Stimulated activated naive CD4-positive, alpha-beta T cell treated with Interleukin-2 at 50 U/mL for 16 hours (primary cell): ENCODE measurements at regions not wholly inside any gene's neighbourhood (a gene's known extent, or its start where the extent isn't known, plus 50 kb on each side); places are given as distances from the start of the nearest gene placed in this dataset.

Experiments used
- DNase-seq: peaks from one replicate; lab custom pipeline; 2025; lab: John Stamatoyannopoulos, UW

DNA sequence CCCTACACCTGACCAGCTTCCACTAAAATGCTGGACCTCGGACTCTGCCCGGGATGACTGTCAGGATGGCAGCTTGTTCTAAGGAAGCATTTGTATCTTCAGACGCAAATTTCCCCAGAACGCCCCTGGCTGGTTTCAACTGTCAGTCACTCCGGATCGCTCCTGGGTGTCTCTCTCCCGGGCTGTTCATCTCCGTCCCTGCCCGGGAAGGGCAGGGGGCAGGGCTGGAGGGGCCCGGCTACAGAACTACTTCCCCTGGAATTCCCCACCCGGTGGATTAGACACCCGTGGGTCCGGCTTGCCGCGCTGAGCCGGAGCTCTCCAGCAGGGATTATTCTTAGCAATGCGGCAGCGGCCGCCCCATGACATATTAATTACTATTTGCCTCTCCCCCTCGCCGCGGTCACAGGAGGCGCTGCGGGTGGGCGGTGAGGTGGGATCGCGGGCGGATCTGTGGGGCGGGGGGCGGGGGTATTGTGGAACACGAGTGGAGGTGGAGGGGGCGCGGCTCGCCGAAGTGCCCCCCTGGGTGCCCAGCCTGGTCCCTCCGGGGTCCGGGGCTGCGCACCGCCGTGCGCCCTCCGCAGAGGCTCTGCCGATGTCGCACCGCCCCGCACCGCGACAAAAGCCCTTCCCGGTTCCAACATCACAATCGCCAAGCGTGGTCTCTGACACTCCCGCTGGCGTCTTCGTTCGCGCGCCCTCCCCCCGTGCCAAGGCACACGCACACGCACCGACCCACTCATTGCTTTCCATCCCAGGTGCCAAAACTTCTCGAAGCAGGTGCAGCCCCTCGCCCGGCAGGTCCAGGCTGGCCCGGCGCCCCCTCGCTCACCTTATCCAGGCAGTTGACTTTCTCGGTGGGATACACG, 276.1 kb upstream of the NEBL start:
- no peak for DNase-seq

DNA sequence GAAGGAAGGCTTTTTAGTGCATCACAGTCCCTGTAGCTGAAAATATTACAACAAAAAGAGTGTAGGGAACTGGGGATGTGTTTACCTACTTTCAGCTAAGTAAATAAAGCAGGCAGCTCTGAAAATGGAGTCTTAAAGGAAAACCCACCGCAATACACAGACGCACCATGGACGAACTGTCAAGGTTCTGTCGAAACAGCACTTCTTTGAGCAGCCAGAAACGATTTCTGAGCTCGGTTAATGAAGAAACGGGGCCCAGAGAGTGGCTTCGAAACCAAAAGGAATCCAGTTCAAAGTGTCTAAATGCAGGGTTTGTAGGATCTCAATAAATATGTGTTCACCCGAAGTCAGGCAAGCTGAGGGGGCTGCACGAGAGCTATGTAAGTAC, 275.4 kb upstream of the NEBL start:
- DNase-seq = no peak

DNA sequence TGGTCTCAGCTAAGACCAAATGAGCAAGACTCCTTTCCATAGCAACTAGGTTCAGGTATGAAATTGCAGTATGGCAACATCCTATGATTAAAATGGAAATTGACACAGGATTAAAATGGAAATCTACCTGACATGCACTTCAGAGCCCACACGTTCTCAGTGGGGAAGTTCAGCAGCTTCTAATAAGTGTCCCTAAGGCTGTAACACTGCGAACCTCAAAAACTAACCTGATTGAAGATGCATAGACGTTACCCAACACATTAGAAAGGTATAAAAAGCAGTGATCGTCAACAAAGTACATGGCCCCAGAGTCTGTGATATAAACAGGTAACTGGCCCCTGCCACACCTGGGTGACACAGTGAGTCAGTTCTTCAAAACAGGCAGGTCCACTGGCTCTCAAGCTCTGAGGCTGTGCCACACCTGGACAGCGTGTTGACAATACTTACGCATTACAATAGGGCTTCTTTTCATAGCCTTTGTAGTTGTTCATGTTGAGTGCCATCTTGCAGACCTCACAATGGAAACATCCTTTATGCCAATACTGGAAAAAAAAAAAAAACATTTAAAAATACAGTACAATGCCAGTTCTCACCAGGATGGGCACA, 274.9 kb upstream of the NEBL start:
- DNase-seq = no peak

DNA sequence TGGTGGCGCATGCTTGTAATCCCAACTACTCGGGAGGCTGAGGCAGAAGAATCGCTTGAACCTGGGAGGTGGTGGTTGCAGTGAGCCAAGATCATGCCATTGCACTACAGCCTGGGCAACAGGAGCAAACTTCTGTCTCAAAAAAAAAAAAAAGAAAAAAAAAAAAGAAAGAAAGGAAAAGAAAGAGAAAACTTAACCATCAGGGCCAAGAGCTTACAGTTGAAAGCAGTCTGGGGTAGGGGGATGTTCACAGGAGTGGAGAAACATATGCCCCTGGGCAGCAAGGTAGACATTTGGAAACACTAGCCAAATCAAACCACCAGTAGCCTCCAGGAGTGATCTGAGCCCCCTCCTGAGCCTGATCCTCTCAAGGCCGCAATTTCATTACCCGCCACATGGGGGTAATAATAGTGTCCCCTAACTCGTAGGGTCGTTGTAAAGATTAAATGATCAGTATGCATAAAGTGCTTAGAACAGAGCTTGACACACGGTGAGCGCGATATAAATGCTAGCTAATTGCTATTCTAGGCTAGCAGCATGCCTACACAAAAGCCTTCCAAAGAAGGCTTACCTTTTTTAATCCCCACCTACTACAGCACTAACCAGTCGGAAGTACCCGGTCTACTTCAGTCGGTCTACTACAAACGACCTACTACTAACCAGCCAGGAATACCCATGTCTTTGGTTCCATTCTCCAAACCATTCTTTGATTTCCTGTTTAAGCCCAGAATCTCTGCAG, 274.3 kb upstream of the NEBL start:
- DNase-seq = no peak

DNA sequence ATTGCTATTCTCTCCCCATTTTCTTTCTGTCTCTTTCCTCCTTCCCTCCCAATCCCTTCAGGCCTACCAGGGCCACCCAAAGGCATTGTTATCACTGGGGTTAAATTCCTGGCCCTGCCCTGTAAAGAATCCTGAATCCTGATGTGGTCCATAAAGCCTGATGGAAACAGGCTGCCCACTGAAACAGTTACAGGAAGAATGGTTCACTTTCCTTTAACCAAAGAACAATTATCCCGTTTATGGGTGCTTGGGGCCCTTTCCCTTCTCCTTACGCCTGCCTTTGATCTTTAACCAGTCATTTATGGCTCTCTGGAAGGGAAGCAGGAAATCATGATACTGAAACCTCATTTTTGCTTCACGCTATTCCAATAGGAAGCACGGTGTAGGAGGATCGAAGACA, 273.1 kb upstream of the NEBL start:
- DNase-seq = no peak

DNA sequence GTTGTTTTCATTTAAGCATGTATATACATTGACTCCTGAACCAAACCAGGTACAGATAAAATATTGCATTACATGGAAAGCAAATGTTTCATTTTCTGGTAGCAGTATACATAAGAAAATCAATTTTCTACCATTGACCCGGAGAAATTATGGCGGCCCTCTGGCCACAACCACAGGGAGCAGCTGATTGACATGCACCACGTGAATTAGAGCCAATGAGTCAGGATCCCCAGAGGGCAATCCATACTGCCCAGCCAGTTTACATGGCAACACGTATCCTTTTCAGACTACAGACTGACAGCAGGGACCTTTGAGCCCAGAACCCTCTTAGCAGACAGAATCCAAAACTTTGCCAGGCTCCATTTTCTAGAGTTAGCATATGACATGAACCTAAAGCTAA, 272.2 kb upstream of the NEBL start:
- no peak for DNase-seq

DNA sequence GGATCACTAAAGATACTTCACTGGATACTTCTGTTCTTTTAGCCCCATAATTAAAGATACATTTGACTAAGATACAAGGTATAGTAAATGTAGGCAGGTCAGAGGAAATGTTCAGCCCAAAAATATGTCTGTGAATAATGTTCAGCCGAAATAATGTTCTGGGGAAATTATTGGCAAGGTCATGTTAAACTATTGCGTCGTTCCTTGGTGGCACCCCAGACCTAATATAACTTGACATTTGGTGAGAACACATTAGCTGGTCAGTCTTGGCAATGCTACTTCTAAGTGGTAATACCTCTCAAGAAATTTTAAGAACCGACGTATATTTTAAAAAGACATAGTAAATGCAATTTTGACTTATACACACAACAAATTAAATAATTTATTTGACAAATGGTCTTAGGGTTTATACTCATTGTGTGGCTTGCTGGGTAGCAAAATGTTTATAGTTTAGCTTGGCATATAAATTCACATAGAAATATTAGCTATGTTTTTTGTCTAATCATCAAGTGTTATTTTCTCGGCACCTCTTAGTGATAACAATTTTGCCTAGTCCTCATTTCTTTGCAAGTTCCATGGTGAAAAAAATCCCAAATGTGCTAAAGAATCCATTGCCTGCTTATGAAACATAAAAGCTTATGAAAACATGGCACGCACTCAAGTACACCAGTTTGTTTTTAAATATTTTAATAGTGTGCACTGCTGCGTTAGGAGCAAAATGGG, 270.3 kb upstream of the NEBL start:
- DNase-seq = no peak

DNA sequence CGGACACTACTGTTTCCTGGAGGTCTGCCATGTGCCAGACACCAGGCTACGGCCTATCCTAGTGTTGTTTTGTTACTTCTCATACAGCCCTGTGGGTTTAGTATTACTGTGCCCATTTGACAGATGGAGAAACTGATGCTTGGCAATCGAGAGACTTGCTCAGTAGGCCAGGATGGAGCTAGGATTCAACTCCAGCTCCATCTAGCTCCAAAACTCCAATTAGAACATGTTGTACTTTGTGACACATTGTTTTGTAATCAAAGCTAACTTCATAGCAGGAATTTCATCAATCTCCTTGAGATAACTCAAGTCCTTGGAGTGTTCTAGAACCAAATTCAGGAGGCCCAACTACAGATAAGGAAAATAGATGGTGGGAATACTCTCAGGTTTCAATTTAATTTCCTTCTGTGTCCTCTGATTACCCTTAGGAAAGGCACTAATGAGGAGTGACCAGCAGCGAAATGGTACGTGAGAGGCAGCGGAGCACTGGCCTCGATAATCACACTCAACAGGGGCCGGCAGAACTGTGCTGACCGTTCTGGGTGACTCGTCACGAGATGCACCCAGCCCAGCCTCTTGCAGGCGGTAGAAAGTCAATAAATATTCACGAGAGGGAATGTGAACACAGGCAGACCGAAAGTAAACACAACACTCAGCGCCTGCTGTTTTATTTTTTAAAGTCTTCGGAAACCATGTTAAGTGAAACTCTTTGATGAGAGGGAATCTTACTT, 269.6 kb upstream of the NEBL start:
- no peak for DNase-seq

DNA sequence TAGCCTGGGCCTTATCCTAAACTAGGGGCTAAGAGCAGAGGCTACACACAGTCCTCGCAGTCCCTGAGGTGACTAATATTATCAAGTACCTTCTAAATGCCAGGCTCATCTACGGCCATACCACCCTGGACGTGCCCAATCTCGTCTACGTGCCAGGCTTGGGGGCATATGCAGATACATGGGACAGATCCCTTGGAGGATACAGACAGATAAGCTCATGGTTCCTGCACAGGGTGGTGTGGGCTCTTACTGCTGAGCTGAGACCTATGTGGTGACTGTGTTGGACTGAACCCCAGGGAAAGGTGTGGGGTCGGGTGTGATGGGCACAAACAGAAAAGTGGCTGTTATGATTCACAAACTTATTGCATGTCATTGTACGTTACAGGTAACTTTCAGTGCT, 268.4 kb upstream of the NEBL start:
- DNase-seq = no peak

DNA sequence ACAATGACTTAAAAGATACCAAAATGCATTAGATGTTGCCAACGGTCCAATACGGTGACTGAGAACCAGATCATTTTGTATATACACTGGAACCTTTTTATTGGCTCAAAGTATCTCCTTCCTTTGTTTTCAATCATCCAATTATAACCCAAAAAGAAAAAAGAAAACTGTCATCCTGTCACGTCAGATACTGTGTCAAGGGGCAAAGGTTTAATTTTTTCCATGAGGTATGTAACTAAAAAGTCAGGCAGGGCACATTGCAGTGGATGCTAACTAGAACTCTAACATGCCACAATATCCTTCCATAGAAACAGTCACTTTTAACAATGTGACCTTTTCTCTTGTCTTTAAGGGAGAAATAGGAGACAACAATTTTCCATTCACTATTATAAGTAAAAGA, 267.6 kb upstream of the NEBL start:
- DNase-seq = no peak

DNA sequence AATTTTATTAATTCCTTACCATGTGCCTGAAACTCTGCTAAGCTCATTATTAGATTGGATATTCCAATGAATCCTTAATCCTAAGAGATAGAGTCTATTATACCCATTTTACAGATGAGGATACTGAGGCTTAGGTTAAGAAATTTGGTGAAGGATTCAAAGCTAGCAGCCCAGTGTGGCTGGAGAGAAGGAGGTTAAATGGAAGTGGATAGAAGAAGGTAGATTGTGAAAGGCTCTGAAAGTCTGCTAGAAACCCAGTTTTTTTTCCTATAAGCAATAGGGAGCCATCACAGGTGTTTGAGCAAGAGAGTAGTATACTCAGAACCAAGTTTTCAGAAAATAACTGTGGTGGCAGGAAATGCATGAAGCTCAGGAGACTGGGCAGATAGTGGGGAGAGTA, 265.8 kb upstream of the NEBL start:
- no peak for DNase-seq

DNA sequence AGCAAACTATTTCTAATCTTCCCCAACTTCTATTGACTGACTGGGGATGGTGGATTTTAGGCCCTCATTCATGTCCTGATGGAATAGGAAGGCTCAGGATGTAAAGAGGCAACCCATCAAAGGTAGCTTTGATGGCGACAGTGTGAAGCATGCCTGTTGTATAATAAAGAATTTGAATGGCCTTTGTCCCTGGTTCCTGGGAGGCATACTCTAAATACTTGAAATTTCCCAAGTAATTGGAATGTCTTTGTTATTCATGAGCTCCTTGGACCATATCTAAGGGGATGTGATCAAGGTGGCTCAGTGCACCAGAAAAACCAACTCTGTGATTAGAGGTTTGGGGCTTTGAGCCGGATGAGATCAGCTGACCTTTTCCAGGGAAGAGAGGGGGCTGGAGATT, 264.5 kb upstream of the NEBL start:
- DNase-seq = no peak

DNA sequence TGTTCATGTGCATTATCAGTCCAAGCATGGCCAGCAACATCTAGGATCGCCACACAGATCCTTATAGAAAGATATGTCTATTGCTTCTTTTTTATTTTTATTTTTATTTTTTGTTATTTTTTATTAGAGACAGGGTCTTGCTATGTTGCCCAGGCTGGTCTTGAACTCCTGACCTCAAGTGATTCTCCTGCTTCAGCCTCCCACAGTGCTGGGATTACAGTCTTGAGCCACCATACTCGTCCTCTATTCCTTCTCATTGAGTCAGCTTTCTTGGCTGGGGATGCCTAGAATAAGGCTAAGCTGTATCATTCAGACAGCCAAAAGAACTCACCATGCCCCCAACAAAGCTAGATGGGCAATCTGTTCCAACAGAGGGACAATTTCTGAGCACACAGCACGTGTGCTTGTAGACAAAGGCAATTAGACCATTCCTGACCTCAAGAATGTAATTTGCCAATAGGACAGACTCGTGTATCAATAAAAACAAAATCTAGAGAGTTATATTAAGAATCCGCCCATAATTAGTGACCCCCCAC, 264.0 kb upstream of the NEBL start:
- no peak for DNase-seq

DNA sequence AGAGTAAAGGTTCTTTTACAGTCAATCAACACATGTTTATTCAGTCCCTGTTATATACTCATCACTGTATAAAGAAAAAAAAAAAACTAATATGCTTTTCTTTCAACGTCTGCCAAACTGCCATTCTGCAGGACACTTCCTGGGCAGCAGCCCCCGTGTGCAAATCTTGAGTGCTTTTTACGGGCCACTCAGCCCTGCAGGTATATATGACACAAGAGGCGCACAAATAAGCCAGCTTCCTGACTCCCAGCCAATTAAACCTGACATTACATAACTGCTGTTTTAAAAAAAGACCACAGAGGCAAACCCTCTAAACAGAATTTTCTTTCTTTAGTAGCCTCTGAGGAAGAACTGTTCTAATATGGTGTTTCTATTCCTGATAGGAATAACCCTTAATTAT, 263.0 kb upstream of the NEBL start:
- DNase-seq = no peak

DNA sequence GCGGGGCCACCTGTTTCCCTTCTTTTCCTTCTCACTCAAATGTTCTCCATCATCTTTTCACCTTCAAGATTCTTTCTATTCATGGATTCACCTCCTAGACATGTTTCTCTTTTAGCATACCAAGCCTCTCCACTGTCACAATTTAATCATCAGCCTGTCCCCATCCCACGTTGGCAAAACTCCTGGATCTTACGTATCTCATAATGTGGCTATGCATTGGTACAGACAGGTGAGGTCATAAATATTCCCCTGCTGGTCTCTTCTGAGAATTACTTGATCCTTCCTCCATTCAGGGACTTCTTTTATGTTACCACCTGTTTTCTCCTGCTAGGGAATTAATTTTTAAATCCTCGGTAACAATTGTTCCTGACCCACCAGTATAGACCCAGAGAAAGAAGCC, 262.6 kb upstream of the NEBL start:
- no peak for DNase-seq

DNA sequence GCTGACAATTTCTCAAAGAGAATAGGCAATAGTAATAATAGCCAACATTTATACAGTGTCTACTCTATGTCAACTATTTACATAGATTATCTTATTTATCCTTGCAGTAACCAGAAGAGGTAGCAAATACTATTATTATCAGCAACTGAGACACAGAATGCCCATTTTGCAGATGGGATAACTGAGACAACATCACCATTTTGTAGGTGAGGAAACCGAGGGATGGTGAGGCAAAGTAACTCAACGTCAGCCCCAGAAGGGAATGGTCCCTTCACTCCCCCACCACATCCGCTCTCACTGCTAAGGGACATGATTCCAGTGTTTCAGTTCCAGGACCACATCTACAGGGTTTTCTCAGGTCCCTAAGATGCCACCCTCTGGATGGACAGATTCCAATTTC, 261.2 kb upstream of the NEBL start:
- DNase-seq = no peak

DNA sequence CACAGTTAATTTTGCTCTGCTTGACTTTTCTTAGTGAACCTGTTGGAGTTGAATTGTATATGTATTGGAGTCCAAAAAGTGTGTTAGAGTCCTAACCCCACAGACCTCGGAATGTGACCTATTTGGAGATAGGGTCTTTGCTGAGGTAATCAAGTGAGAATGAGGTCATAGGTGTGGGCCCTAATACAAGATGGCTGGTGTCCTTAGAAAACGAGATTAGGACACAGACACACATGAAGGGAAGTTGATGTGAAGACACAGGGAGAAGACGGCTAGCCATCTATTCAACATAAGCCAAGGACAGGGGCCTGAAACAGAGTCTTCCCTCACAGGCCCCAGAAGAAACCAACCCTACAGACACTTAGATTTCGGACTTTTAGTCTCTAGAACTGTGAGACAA, 260.6 kb upstream of the NEBL start:
- no peak for DNase-seq

DNA sequence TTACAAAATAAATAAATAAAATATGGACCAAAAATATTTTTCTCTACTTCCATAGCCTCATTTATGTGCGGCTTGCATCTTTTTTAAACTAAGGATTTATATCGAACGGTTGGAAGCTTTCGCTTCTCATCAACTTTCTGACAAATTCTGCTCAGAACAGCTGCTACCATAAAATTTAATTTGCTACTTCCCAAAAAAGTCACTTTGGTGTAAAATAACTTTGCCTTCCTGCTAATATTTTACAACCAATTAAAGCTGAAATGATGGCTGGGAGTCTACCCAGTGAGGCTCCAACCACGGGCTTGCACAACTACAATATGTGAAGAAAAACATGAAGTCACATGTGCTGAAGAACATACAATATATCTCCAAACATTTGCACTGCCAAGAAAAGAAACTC, 253.1 kb upstream of the NEBL start:
- DNase-seq = no peak

DNA sequence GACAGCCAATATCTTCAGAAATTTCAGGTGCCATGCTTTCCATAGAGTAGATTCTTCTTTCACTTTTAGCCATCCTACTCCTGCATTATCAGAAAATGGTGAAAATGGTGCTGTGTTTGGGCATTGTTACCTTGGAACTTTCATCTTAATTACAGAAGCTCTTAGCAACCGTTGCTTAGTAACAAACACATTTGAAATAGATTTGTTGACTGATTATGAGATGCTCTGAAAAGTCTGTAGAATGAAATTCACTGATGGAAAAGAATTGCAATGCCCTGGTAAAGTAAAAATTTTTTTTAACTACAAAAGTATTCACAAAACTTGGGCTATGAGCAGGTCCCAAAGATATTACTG, 249.3 kb upstream of the NEBL start:
- no peak for DNase-seq

DNA sequence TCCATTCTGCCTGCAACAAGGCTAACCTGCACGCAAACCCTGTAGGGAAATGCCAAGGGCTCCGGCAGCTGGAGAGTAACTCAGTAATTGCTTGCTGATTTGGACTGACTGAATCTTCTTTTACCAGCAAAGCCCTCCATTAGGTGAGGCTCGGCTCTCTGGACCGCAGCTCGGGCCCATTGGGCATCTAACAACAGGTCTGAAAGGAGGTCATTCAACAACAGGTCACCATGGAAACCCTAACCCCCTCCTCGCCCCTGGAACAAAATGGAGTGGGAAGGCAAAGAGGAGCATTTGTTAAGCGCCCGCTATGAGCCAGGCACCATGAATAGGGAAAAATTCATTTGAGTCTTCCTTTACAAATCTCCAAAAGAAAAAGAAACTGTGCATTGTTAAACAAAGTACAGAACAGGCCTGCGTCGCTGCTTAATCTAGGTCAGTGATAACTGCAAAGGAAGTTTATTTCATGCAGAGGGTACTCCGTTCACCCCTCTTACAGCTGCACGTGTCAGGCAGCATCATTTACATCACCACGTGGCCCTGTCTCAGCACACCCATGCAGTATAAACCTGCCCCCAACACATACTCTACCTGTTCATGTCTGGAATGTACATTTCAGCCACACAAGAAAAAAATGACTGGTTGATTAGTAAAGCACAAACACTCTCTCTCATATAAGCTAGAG, 248.8 kb upstream of the NEBL start:
- no peak for DNase-seq

DNA sequence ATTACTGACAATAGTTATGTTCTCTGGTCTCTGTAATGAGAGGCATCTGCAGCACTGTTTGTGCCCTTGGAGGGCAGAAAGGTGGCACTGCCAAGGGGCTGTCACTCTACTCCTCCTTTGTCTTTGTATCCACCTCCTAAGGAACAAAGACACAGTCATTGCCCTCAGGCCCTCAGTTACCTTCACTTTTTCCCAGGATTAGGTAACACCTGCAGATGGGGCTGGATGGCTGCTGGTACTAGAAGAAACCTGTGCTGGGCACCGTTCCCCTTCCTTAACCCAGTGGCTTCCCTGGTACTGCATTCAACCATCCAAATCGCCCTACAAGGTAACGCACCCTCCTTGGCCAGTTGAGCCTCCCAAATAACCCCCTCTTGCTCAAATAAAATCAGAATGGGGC, 246.9 kb upstream of the NEBL start:
- no peak for DNase-seq
